Uterus (tissue), 3 donors: ENCODE measurements at regions not wholly inside any gene's neighbourhood (a gene's known extent, or its start where the extent isn't known, plus 50 kb on each side); places are given as distances from the start of the nearest gene placed in this dataset.

ENCODE experiments used
- DNase-seq, 2 donors: peaks; one replicate each; pipeline ENCODE4 v3.0.0-alpha.2; 2019 to 2020
- H3K27ac ChIP-seq, 2 donors: fragments of 200-600 bp; sonication (generic); 1 replicate in 1 of 2; 2 replicates in 1 of 2; pipeline ENCODE4 v1.5.1; 2016 to 2018
- H3K27me3 ChIP-seq, 2 donors: fragments of 200-600 bp; sonication (generic); one replicate each; pipeline ENCODE4 v1.5.1; 2018 to 2019; ENCODE audit warnings: control low read depth in 1 of 2
- H3K36me3 ChIP-seq, 2 donors: fragments of 200-600 bp; sonication (generic); one replicate each; pipeline ENCODE4 v1.5.1; 2019; ENCODE audit warnings: control low read depth in 1 of 2
- H3K4me1 ChIP-seq, 2 donors: fragments of 200-600 bp; sonication (generic); one replicate each; pipeline ENCODE4 v1.5.1; 2018 to 2019; ENCODE audit warnings: control low read depth in 1 of 2
- H3K4me3 ChIP-seq, 2 donors: fragments of 200-600 bp; sonication (generic); 1 replicate in 1 of 2; 2 replicates in 1 of 2; pipeline ENCODE4 v1.5.1; 2018 to 2019; ENCODE audit warnings: mild to moderate bottlenecking in 1 of 2
- H3K9me3 ChIP-seq, 2 donors: fragments of 200-600 bp; sonication (generic); one replicate each; pipeline ENCODE4 v1.5.1; 2019; ENCODE audit warnings: control low read depth in 1 of 2
- POLR2A ChIP-seq, 2 donors: fragments of 450-650 bp; IDR thresholded peaks; one replicate each; pipeline ENCODE4 v1.6.1; 2016; ENCODE audit warnings: antibody characterized with exemption in 2 of 2, mild to moderate bottlenecking in 1 of 2, moderate library complexity in 1 of 2
- intact Hi-C: fragments of 100-400 bp; cut with DNase I; formaldehyde crosslinking; loops from one replicate; pipeline ENCODE4 v1.15.1; 2023; ENCODE audit warnings: low total_unique reads
- TF ChIP-seq, protein P1 (sequence below), 4 experiments: fragments of 200-600 bp in 2 of 4; fragments of 450-650 bp in 2 of 4; sonication (generic) in 2 of 4; IDR thresholded peaks; one replicate each; pipeline ENCODE4 v1.5.1; 2016 to 2019; ENCODE audit warnings: antibody characterized with exemption in 4 of 4, mild to moderate bottlenecking in 2 of 4, moderate library complexity in 1 of 4
- donor health status: DM: yes; HTN: yes; CAD: no.

DNA sequence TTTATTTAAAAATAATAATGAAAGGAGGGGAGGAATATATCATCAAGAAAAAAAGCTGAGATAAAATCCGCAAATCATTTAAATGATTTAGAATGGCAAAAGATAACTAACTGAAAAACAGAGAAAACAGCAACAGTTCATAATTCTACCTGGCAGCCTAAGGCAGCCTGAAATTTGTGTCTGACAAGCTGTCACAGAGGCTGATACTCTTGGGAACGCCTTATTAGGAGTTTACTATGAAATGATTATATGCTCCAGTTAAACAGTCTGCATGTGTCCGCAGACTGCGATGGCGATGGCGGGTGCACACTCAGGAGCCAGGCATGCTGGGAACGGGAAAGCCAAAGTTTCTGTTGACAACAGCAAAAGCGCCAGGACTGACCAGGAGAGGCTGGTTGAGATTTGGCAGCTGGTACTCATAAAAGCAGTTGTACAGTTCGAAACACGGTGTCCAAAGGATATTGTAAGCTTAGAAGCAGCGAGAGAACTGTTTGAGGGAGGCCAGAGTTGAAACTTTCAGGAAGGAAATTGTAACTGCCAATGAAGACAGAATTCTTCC is 172.9 kb upstream of the MPPED2 start:
- H3K27me3 ChIP-seq, result no peaks in the 10 kb centered on the region
- TF ChIP-seq, protein P1, sequence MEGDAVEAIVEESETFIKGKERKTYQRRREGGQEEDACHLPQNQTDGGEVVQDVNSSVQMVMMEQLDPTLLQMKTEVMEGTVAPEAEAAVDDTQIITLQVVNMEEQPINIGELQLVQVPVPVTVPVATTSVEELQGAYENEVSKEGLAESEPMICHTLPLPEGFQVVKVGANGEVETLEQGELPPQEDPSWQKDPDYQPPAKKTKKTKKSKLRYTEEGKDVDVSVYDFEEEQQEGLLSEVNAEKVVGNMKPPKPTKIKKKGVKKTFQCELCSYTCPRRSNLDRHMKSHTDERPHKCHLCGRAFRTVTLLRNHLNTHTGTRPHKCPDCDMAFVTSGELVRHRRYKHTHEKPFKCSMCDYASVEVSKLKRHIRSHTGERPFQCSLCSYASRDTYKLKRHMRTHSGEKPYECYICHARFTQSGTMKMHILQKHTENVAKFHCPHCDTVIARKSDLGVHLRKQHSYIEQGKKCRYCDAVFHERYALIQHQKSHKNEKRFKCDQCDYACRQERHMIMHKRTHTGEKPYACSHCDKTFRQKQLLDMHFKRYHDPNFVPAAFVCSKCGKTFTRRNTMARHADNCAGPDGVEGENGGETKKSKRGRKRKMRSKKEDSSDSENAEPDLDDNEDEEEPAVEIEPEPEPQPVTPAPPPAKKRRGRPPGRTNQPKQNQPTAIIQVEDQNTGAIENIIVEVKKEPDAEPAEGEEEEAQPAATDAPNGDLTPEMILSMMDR (IDR thresholded peaks at IDR 0.05), result no peak
- TF ChIP-seq POLR2A (IDR thresholded peaks at IDR 0.05), result no peak
- peak overlapping the region; percentile 37 to 47 for H3K27ac ChIP-seq
- H3K4me1 ChIP-seq, result no peaks in the 10 kb centered on the region
- no peak overlapping the region for H3K4me3 ChIP-seq
- H3K9me3 ChIP-seq, result peaks cover 0 to 11% of the 10 kb centered on the region in 2 donors
- DNase-seq, result peak; percentile 35 to 50
- no peaks in the 10 kb centered on the region for H3K36me3 ChIP-seq
- intact Hi-C loops, result no loop called here

DNA sequence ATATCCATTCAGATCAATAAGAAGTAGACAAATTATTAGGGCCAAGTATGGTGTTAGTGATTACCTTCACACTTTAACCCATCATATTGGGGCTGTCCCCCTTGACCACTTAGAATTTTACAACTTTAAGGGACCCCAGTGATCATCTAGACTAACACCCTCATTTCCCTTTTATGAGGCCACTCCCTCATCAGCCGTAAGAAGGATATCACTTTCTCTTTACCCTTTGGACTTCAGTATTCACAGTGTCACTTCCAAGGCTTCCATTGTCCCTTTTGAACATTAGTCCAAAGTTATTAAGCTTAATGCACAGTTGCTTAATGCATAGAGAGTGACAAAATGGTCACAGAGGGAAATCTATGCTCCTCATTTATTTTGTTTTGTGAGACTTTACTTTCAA is 172.4 kb upstream of the MPPED2 start:
- intact Hi-C loops, result no loop called here
- Histone ChIP-seq H3K4me3 (no peak overlapping the region), H3K4me1 (no peaks in the 10 kb centered on the region), H3K27me3 (no peaks in the 10 kb centered on the region), H3K9me3 (peaks cover 0 to 11% of the 10 kb centered on the region in 2 donors), H3K36me3 (no peaks in the 10 kb centered on the region), H3K27ac (peak overlapping the region; percentile 37 to 47)
- no peak for DNase-seq
- no peak for TF ChIP-seq POLR2A (IDR thresholded peaks at IDR 0.05)
- TF ChIP-seq, protein P1 (IDR thresholded peaks at IDR 0.05), result no peak

DNA sequence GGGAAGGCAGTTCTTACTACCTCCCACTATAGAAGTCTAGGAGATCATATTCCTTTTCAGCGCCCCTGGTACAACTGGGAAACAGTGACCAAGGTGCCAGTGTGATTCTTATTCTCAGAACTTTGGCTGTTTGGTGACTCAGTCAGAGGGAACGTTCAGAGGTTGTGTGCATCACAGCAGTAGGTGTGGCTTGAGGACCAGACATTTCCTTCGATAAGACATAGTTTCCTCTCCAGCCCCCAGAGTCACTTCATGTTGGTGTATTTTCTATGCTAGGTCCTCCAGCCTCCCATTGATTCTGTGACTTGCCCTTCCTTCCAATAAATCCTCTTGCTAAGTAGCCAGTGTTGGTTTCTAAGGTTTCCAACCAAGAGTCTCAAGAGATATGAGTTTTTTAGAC is 171.9 kb upstream of the MPPED2 start:
- H3K27me3 ChIP-seq, result no peaks in the 10 kb centered on the region
- TF ChIP-seq, protein P1 (IDR thresholded peaks at IDR 0.05), result no peak
- no peaks in the 10 kb centered on the region for H3K36me3 ChIP-seq
- peaks cover 0 to 9% of the 10 kb centered on the region in 2 donors for H3K9me3 ChIP-seq
- H3K27ac ChIP-seq, result peak overlapping the region; percentile 37 to 47
- intact Hi-C loops, result no loop called here
- no peak overlapping the region for H3K4me3 ChIP-seq
- peak in 1 of 2 donors; percentile 15 for DNase-seq
- no peaks in the 10 kb centered on the region for H3K4me1 ChIP-seq

DNA sequence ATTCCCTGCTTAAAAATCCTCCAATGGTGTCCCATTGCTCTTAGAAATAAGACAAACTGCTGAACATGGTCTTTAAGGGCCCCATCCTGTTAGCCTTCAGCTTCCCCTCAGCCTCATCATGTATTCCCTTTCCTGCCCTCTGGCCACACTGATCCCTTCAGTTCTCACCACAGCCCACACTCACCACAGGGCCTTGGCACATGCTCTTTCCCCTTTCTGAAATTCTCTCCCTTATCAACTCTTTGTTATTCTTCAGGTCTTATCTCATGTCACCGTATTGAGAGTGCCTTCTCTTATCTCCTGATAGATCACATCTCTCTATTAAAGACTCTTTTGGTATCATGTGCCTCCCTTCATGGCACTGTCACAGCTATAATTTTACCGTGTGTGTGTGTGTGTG is 167.8 kb upstream of the MPPED2 start:
- intact Hi-C loops, result no loop called here
- DNase-seq, result no peak
- Histone ChIP-seq H3K4me1 (no peaks in the 10 kb centered on the region), H3K27ac (no peak overlapping the region), H3K27me3 (no peaks in the 10 kb centered on the region), H3K36me3 (no peaks in the 10 kb centered on the region), H3K9me3 (no peaks in the 10 kb centered on the region), H3K4me3 (no peak overlapping the region)
- no peak for TF ChIP-seq POLR2A (IDR thresholded peaks at IDR 0.05)
- TF ChIP-seq, protein P1 (IDR thresholded peaks at IDR 0.05), result no peak

DNA sequence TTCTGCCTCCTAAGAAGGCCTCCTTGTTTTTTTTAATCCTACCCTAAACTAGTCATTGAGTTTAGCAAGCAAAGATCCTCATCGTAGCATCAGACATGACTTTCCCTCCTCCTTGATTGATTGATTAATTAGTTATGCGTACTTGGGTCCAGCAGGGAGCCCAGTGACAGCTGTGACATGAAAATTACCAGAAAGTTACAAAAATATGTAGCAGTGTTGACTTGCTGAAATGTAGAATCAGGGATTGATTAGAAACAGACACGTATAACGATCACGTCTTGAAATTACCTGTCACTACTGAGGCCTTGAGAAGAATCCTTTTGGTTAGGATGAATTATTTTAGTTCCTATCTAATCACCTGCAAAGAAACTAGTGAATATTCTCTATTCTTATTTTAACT is 167.4 kb upstream of the MPPED2 start:
- DNase-seq, result no peak
- H3K4me3 ChIP-seq, result no peak overlapping the region
- no peaks in the 10 kb centered on the region for H3K27me3 ChIP-seq
- intact Hi-C loops, result no loop called here
- no peak overlapping the region for H3K27ac ChIP-seq
- H3K9me3 ChIP-seq, result no peaks in the 10 kb centered on the region
- H3K36me3 ChIP-seq, result no peaks in the 10 kb centered on the region
- H3K4me1 ChIP-seq, result no peaks in the 10 kb centered on the region
- TF ChIP-seq POLR2A (IDR thresholded peaks at IDR 0.05), result no peak
- TF ChIP-seq, protein P1 (IDR thresholded peaks at IDR 0.05), result no peak
